Nephron (organoid): ENCODE measurements at regions not wholly inside any gene's neighbourhood (a gene's known extent, or its start where the extent isn't known, plus 50 kb on each side); places are given as distances from the start of the nearest gene placed in this dataset.

Experiments
- H3K27ac Mint-ChIP-seq, 3 experiments: 2 replicates each; pipeline ENCODE4 v1.8.0; 2020; ENCODE audit warnings: mixed read lengths in 3 of 3, mild to moderate bottlenecking in 2 of 3, moderate library complexity in 1 of 3
- H3K27me3 Mint-ChIP-seq: 2 replicates; pipeline ENCODE4 v1.8.0; 2021; ENCODE audit warnings: low read depth, mild to moderate bottlenecking, moderate library complexity, mixed read lengths
- H3K36me3 Mint-ChIP-seq: 2 replicates; pipeline ENCODE4 v1.8.0; 2020; ENCODE audit warnings: low read depth, mixed read lengths
- H3K4me1 Mint-ChIP-seq: 2 replicates; pipeline ENCODE4 v1.8.0; 2020; ENCODE audit warnings: mixed read lengths
- H3K4me3 Mint-ChIP-seq, 3 experiments: 2 replicates each; pipeline ENCODE4 v1.8.0; 2020; ENCODE audit warnings: mild to moderate bottlenecking in 3 of 3, mixed read lengths in 3 of 3, moderate library complexity in 2 of 3
- H3K9me3 Mint-ChIP-seq: 2 replicates; pipeline ENCODE4 v1.8.0; 2020; ENCODE audit warnings: mixed read lengths
- CTCF ChIP-seq, 3 experiments: fragments of 200-600 bp; sonication (generic); IDR thresholded peaks; one replicate each; pipeline ENCODE4 v1.5.0; 2021; ENCODE audit warnings: antibody characterized with exemption in 3 of 3; ENCODE audit not compliant: unreplicated experiment in 3 of 3

DNA sequence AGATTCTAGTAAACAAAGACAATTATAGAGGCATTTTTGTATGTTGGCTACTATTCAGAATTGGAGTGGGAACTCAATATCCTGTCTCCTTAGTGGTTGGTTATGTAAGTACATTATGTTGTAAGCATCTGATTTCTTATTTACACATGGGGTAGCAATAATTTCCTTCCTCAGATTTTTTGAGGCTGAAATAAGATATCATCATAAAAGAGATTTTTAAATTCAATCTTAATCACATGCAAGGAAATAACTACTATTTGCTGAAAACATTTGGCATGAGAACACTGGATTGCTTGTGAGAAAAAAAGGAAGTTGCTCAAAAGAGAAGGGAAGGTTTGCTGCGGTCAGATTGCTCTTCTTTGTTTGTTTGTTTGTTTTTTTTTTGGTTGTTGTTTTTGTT lies 437.7 kb upstream of the HS3ST1 start:
- no peaks in the 10 kb centered on the region for H3K9me3 Mint-ChIP-seq
- no peaks in the 10 kb centered on the region for H3K4me1 Mint-ChIP-seq
- H3K36me3 Mint-ChIP-seq: no peaks in the 10 kb centered on the region
- H3K27ac Mint-ChIP-seq: no peak overlapping the region
- no peak overlapping the region for H3K4me3 Mint-ChIP-seq
- TF ChIP-seq CTCF (IDR thresholded peaks at IDR 0.05; ENCODE audit: unreplicated experiment in 3 of 3): no peak
- peaks cover 3% of the 10 kb centered on the region for H3K27me3 Mint-ChIP-seq

GRCh38 chr4:11860996-11861395 lies 432.3 kb upstream of the HS3ST1 start:
- H3K36me3 Mint-ChIP-seq: no peaks in the 10 kb centered on the region
- H3K9me3 Mint-ChIP-seq: no peaks in the 10 kb centered on the region
- H3K4me1 Mint-ChIP-seq: no peaks in the 10 kb centered on the region
- no peak overlapping the region for H3K4me3 Mint-ChIP-seq
- H3K27me3 Mint-ChIP-seq: peaks cover 3% of the 10 kb centered on the region
- no peak overlapping the region for H3K27ac Mint-ChIP-seq
- TF ChIP-seq CTCF (IDR thresholded peaks at IDR 0.05; ENCODE audit: unreplicated experiment in 3 of 3): no peak

DNA sequence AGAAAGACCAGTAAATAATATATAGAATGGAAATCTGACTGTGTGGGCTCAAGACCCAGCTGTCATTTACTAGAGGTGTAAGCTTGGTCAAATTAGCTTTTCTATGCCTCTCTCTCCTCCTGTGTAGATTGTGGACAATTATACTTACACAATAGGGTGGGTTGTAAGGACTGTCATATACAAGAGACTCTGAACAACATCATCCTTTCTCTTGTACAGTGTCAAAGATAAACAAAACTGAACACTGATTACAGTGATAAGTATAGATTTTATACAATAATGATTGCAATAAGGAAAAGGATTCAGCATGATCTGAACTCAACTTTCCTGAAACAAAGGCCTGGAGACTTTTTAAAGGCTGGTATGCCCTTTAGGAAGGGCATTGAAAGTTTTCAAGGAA lies 429.2 kb upstream of the HS3ST1 start:
- Mint-ChIP-seq H3K27ac (no peak overlapping the region), H3K36me3 (no peaks in the 10 kb centered on the region), H3K4me3 (no peak overlapping the region), H3K4me1 (no peaks in the 10 kb centered on the region), H3K27me3 (peaks cover 3% of the 10 kb centered on the region), H3K9me3 (no peaks in the 10 kb centered on the region)
- TF ChIP-seq CTCF (IDR thresholded peaks at IDR 0.05; ENCODE audit: unreplicated experiment in 3 of 3): no peak

- Mint-ChIP-seq H3K27ac (no peak overlapping the region), H3K4me3 (no peak overlapping the region), H3K4me1 (no peaks in the 10 kb centered on the region), H3K27me3 (peaks cover 3% of the 10 kb centered on the region), H3K36me3 (no peaks in the 10 kb centered on the region), H3K9me3 (no peaks in the 10 kb centered on the region)
- no peak for TF ChIP-seq CTCF (IDR thresholded peaks at IDR 0.05; ENCODE audit: unreplicated experiment in 3 of 3)
Measured at GRCh38 chr4:11847167-11847566, 418.5 kb upstream of the HS3ST1 start.

DNA sequence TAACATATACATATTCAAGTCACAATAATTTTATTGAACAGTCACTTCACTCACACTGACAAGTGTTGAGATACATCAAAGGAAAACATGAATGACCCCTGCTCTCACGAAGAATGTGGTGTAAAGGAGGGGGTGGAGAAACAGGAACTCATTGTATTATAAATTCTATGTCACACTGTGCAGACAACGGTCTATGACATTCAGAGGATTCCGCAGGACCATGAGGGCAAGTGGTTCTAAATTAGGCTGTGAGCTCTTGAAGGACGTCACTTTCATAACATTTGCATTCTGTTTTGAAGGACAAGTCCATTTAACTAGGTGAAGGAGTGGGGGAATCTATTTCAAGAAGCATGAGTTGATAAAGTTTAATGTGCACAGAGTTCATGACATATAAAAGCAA lies 415.2 kb upstream of the HS3ST1 start:
- Mint-ChIP-seq H3K4me1 (peaks cover 9% of the 10 kb centered on the region), H3K36me3 (no peaks in the 10 kb centered on the region), H3K27me3 (no peaks in the 10 kb centered on the region), H3K27ac (no peak overlapping the region), H3K9me3 (no peaks in the 10 kb centered on the region), H3K4me3 (no peak overlapping the region)
- TF ChIP-seq CTCF (IDR thresholded peaks at IDR 0.05; ENCODE audit: unreplicated experiment in 3 of 3): no peak

GRCh38 chr4:11843340-11843739 lies 414.6 kb upstream of the HS3ST1 start:
- Mint-ChIP-seq H3K9me3 (no peaks in the 10 kb centered on the region), H3K4me1 (peaks cover 9% of the 10 kb centered on the region), H3K27ac (no peak overlapping the region), H3K36me3 (no peaks in the 10 kb centered on the region), H3K4me3 (no peak overlapping the region), H3K27me3 (no peaks in the 10 kb centered on the region)
- no peak for TF ChIP-seq CTCF (IDR thresholded peaks at IDR 0.05; ENCODE audit: unreplicated experiment in 3 of 3)
